Left kidney (tissue), 1 donor: ENCODE measurements at regions not wholly inside any gene's neighbourhood (a gene's known extent, or its start where the extent isn't known, plus 50 kb on each side); places are given as distances from the start of the nearest gene placed in this dataset.
A peak's percentile ranks its signal among the peaks of the same experiment; 100 is the strongest.
"Not testable (repeated sequence)": the region's sequence is repeated elsewhere in the genome, so short reads cannot be mapped to it uniquely, and the experiment has no call there.

Source experiments
- DNase-seq: peaks from one replicate; pipeline ENCODE4 v3.0.0-alpha.2; 2013

DNA sequence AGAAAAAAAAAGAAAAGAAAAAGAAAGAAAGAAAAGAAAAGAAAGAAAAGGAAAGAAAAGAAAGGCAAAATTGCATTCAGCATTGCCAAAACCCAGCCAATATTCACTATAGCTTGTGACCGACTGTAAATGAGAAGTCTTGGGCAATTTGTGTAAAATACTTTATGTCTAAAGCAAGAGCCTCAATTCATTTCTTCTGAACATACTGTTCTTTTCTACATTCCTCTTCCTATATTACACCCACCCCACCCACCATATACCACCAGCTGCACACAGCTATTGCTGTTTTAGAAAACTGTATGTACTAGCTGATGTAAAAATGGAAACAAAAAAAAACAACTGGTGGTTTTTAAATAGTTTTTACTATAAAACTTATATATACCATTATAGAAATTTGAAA is 156.9 kb upstream of the TTC29 start:
- DNase-seq = no peak

- no peak for DNase-seq
Observed at GRCh38 chr4:147103403-147103946, 157.8 kb upstream of the TTC29 start.

GRCh38 chr4:147104768-147105167 is 159.1 kb upstream of the TTC29 start:
- no peak for DNase-seq

GRCh38 chr4:147108409-147108808 is 162.7 kb upstream of the TTC29 start:
- no peak for DNase-seq

- DNase-seq = no peak
Observed at GRCh38 chr4:147109800-147110199, 164.1 kb upstream of the TTC29 start.

DNA sequence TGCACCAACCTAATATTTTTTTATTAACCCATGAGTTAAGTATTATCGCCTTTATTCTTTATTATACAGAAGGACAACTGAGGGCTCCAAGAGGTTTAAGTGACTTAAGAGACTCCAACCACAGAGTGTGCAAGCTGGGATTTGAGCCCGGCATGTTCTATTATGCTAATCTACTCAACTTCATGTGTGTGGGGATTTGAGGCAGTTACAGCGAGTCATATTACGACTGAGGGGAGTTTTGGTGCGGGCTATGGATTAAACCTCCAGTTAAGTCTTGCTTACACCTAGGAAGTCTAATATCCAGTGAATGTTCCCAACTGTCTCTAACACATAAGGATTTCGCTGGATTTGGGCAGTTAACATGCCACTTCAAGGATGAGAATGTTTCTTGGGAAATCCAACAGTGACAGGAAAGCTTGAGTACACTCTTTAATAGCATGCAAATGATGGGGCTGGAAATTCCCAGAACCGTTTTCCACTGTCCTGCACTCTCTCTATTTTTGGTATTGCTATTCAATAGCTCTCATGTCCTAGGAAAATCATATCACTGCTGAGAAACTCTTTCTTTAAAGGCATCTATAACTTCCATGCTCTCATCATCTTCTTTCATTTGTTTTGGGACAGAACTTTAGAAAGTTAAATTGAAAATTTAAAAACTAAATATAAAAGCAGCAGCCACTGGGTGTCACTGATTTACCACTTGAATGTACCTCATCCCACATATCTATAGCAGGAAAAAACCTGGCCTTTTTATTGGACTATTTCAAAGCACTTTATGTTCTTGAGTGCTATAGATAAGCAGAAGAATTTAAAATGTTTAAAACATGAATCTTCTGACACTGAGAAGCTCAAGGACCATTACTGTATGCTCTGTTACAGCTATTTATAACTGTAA is 165.1 kb upstream of the TTC29 start:
- no peak for DNase-seq

DNA sequence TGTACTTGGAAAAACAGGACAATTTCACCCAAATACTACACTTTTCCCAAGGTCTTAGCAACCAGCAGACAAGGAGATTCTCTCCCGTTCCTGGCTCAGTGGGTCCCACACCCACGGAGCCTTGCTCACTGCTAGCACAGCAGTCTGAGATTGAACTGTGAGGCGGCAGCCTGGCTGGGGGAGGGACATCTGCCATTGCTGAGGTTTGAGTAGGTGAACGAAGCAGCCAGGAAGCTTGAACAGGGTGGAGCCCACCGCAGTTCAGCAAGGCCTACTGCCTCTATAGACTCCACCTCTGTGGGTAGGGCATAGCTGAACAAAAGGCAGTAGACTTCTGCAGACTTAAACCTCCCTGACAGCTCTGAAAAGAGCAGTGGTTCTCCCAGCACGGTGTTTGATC is 166.5 kb upstream of the TTC29 start:
- not testable (repeated sequence) for DNase-seq

DNA sequence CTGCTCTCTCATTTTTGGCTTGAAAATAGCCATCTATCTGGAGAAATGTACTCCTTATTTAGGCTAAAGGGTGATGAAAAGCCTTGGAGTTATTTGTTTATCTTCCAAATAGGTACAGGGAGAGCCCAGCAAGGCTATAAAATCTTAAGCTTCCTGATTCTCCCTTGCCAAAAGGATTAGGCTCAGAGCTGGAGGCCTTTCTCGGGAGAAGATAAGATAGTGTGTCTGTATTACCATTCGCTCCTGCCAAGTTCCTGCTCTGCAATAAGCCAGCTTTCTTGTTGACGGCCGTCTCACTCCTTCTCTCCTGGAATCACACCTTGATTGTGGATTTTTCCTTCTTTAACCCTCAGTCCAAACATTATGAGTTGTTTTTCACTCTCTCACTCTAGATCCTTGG is 171.8 kb upstream of the TTC29 start:
- no peak for DNase-seq

- no peak for DNase-seq
Observed at GRCh38 chr4:147118528-147118927, 172.9 kb upstream of the TTC29 start.

GRCh38 chr4:147122685-147123084 is 177.0 kb upstream of the TTC29 start:
- DNase-seq = no peak

DNA sequence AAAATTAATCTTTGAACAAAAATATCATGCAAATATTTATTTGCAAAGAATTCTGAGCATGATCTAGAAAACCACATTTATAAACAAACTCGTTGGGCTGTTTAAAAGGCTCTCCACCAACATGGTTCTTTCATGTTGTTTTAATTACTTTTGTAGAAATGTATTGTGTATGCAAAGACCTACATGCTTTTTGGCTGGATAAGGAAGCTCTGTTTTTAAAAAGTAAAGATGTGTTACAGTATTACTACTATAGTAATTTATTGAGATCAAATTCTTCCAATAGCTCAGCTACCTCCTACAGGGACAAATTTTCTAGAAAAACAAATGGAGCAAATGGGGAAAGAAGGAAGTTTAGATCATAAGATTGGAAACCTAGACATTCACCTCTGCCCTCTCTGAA is 177.5 kb upstream of the TTC29 start:
- no peak for DNase-seq

- DNase-seq = no peak
Observed at GRCh38 chr4:147128787-147129186, 183.1 kb upstream of the TTC29 start.

DNA sequence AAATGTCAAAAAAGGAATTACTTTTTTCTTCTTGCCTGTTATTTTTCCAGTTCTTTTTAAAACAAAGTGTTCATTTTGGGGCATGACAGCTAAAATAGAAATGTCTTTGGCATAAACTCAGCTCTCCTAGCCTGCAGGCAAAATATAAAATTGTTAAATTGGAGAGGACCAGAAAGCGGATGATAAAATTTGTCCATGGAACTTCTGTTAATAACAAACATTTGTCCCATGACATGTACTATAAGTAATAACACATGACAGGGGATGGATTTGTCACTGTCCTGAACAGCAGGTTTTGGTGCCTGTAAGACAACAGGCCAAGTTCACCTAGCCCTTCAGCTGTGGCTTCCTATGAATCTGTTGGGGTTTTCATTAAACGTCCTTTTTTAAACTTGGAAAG is 184.0 kb upstream of the TTC29 start:
- no peak for DNase-seq

DNA sequence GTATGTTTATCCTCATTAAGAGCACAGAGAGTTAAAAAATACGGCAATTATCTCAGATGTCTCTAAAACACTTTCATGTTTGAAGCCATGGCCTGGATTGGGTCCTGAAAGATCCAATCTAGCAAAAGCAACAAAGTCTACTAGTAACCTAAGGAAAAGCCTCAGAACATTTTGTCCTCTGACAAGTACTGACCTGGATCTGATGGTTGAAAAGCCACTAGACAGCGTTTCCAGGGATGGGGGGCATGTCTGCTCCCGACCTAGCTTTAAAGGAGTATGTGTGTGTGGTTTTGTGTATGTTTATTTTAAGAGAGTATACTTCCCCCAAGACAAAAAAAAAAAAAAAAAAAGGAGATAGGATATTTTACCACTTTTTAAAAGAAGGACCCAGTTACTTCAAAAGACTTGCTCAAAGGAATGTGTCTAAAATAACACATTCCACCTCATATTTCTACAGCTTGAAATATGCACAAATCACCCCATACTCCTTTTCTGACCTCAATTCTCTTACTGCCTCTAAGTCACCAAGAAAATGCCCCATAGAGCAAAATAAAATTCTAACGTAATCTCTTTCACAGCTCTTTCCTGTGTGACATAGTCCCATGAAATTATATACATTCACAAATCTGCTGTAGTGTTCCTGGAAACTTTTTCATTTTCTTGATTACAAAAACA is 189.0 kb upstream of the TTC29 start:
- no peak for DNase-seq

GRCh38 chr4:147136310-147136709 is 190.6 kb upstream of the TTC29 start:
- peak; percentile 76 for DNase-seq

DNA sequence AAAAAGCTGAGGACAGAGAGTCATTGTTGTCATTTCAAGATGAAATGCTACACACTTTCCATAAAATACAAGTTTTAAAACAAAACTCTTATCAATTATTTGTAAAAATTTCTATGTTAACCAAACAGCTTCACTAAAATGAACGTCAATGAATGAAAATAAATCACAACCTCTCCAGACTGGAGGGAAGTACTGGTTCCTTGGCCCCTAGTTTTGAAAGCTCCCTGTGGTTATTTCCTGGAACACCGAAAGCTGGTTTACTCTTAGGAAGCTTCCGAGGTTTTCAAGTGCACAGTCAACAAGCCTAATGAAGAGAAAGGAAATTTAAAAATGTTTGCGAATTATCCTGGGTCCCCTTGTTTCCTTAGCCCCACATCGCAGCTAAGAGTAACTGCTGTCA is 191.1 kb upstream of the TTC29 start:
- DNase-seq = no peak

GRCh38 chr4:147137280-147137679 is 191.6 kb upstream of the TTC29 start:
- DNase-seq = no peak

GRCh38 chr4:147138171-147138570 is 192.5 kb upstream of the TTC29 start:
- no peak for DNase-seq

DNA sequence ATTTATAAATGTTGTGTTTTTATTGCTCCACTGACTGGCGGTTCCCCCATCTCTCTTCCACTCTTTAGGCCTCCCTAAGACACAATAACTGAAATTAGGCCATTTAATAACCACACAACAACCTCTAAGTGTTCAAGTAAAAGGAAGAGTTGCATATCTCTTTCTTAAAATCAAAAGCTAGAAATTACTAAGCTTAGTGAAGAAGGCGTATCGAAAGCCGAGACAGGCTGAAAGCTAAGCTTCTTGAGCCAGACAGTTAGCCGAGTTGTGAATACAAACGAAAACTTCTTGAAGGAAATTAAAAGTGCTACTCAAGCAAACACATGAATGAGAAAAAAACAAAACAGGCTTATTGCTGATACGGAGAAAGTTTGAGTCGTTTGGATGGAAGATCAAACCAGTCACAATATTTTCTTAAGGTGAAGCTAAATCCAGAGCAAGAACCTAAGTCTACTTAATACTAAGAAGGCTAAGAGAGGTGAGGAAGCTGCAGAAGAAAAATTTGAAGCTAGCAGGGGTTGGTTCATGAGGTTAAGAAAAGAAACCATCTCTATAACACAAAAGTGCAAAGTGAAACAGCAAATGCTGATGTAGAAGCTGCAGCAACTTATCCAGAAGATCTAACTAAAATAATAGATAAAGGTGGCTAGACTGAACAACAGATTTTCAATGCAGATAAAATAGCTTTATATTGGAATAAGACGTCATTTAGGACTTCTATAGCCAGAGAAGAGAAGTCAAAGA is 194.0 kb upstream of the TTC29 start:
- DNase-seq = no peak

- no peak for DNase-seq
Observed at GRCh38 chr4:147151763-147152162, 206.1 kb upstream of the TTC29 start.

DNA sequence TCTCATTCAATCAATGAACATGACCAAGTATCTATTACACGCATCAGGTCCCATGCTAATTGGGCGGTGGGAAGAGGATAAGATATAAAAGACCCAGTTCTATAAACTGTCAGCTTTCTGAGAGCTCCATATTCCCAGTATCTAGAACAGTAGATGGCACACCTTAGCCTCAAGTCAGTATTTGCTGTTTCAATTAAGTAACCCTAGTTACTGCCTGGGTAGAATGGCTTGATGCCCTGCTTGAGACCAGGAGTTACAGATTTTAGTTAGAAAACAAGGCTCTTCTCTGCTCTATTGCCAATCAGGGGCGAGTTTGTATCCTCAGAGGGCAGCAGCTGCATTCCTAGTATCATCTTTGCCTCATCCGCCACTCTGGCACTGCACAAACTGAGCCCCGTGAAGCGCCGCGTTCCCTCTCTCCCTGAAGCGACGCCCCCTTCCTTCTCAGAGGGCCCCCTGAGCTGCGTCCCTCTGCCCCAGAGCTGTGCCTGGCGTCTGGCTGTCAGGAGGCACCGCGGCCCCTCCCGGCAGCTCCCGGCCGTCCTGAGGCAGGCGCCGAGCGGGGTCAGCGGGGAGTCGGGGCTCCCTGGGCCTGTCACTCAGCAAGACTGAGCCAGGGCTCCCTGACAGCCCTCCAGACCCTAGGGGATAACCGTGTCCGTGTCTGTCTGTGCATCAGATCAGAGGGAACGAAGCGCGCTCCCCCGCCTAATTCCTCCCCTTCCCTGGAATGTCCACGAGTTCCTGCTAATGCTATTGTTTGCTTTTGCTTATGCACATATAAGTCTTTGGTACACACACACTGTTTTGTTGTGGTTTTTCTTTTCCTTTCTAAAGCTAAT is 212.4 kb upstream of the TTC29 start:
- DNase-seq = peak; percentile 48
